PC-3 (cell line): ENCODE measurements at regions not wholly inside any gene's neighbourhood (a gene's known extent, or its start where the extent isn't known, plus 50 kb on each side); places are given as distances from the start of the nearest gene placed in this dataset.

Source experiments
- CTCF ChIP-seq: fragments of 300-600 bp; sonication (generic); conservative IDR thresholded peaks from 2 replicates; pipeline ENCODE4 v1.5.1; 2017; ENCODE audit warnings: antibody characterized with exemption, low read depth, mild to moderate bottlenecking, low read length
- EZH2 ChIP-seq: fragments of 300-600 bp; sonication (generic); IDR thresholded peaks from one replicate; pipeline ENCODE4 v1.6.1; 2017; ENCODE audit warnings: antibody characterized with exemption, mild to moderate bottlenecking, low read length; ENCODE audit not compliant: unreplicated experiment
- EZH2phosphoT487 ChIP-seq: fragments of 300-600 bp; sonication (generic); IDR thresholded peaks from 2 replicates; pipeline ENCODE4 v1.6.1; 2018; ENCODE audit warnings: mild to moderate bottlenecking, antibody characterized with exemption, low read length, borderline replicate concordance

- TF ChIP-seq CTCF (no peak), EZH2 (no peak), EZH2phosphoT487 (no peak)
These were observed 739.7 kb downstream of the CENPC start for GRCh38 chr4:66805582-66805981.
